Adipose tissue (tissue), 3 donors: ENCODE measurements at regions not wholly inside any gene's neighbourhood (a gene's known extent, or its start where the extent isn't known, plus 50 kb on each side); places are given as distances from the start of the nearest gene placed in this dataset.
"Not testable (repeated sequence)": the region's sequence is repeated elsewhere in the genome, so short reads cannot be mapped to it uniquely, and the experiment has no call there.

ENCODE experiments used
- H3K27ac ChIP-seq: one replicate; pipeline ENCODE4 v1.5.1; 2013; ENCODE audit warnings: low read depth, low read length
- WGBS, 3 donors: extraction: QIAGEN DNeasy Blood & Tissue Kit; methylation state at CpG; one replicate each; pipeline ENCODE4 v1.1.7; 2013; 5-methylcytosine and 5-hydroxymethylcytosine counted together
- donor health status: healthy with polysubstance abuse.
- donor health status: Bipolar disorder and iron deficiency.
- donor health status: healthy.

DNA sequence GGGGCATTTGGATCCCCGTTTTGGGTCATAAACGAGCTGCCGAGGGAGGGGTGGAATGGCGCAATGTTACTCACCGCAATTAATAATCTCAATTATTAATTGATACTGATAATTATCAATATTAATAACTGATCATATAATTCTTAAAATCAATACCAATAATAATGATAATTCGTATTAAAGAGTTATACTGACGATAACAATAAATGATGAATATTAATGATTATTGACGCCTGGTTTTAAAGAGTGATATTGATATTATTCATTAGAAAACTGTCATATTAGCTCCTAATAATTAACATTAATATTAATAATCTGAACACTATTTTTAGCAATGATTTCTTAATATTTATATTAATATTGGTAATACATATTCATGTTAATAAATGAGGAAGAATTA, 92.4 kb downstream of the OTOP1 start:
- not testable (repeated sequence) for H3K27ac ChIP-seq
- 65 to 88% (median 85%) methylated on average over 8 of the region's 8 CpGs for WGBS, 3 donors

DNA sequence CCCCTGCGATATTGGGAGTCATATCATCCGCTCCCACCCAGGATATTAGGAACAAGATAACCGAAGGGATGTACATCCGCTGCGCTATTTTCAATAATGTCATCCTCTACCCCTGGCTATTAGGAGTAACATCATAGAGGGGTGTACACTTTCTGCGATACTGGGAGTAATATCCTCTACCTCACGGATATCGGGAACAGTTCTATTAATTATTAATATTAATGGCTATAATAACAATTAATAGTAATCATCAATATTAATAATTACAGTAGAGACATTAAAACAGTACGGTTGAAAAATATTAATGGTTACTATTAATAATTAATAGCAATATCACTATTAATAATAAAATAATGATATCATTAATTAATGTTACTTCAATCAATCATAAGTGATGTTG, 90.1 kb downstream of the OTOP1 start:
- 81 to 96% (median 95%) methylated on average over 9 of the region's 9 CpGs for WGBS, 3 donors
- not testable (repeated sequence) for H3K27ac ChIP-seq
